ENCODE measurements at regions not wholly inside any gene's neighbourhood (a gene's known extent, or its start where the extent isn't known, plus 50 kb on each side); places are given as distances from the start of the nearest gene placed in this dataset.

GRCh38 chr15:96005906-96006305, 324.6 kb upstream of the NR2F2 start:
- TF ChIP-seq EZH2 (IDR thresholded peaks at IDR 0.05; ENCODE audit: borderline replicate concordance, low read length) (no peak), CTCF (conservative IDR thresholded peaks at IDR 0.05 in 1 of 2, IDR thresholded peaks at IDR 0.05 in 1 of 2; ENCODE audit: extremely low read depth in 1 of 2, insufficient read depth in 1 of 2, low read depth in 1 of 2, low read length in 2 of 2) (no peak)
